ENCODE measurements at regions not wholly inside any gene's neighbourhood (a gene's known extent, or its start where the extent isn't known, plus 50 kb on each side); places are given as distances from the start of the nearest gene placed in this dataset.

DNA sequence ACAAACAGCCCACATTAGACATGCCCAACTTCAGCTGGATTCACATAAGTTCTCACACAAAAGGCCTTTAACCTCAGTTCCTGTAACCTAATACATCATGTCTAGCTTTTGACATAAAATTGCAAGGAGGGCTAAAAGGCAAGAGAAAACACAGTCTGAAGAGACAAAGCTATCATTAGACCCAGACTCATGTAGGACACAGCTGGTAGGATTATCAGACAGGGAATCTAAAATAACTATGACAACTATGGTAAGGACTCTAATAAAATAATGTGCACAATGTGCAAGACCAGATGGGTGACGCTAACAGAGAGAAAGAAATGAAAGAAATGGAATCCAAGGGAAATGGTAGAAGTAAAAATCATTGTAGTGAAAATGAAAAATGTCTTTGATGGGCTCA lies 643.2 kb upstream of the RAB6C start:
- TF ChIP-seq POLR2A (IDR thresholded peaks at IDR 0.05) = no peak
- TF ChIP-seq, protein P1, sequence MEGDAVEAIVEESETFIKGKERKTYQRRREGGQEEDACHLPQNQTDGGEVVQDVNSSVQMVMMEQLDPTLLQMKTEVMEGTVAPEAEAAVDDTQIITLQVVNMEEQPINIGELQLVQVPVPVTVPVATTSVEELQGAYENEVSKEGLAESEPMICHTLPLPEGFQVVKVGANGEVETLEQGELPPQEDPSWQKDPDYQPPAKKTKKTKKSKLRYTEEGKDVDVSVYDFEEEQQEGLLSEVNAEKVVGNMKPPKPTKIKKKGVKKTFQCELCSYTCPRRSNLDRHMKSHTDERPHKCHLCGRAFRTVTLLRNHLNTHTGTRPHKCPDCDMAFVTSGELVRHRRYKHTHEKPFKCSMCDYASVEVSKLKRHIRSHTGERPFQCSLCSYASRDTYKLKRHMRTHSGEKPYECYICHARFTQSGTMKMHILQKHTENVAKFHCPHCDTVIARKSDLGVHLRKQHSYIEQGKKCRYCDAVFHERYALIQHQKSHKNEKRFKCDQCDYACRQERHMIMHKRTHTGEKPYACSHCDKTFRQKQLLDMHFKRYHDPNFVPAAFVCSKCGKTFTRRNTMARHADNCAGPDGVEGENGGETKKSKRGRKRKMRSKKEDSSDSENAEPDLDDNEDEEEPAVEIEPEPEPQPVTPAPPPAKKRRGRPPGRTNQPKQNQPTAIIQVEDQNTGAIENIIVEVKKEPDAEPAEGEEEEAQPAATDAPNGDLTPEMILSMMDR (IDR thresholded peaks at IDR 0.05) = no peak

Data from Peyer's patch (tissue), 4 donors.